ENCODE measurements at regions not wholly inside any gene's neighbourhood (a gene's known extent, or its start where the extent isn't known, plus 50 kb on each side); places are given as distances from the start of the nearest gene placed in this dataset.
"Not testable (repeated sequence)": the region's sequence is repeated elsewhere in the genome, so short reads cannot be mapped to it uniquely, and the experiment has no call there.

DNA sequence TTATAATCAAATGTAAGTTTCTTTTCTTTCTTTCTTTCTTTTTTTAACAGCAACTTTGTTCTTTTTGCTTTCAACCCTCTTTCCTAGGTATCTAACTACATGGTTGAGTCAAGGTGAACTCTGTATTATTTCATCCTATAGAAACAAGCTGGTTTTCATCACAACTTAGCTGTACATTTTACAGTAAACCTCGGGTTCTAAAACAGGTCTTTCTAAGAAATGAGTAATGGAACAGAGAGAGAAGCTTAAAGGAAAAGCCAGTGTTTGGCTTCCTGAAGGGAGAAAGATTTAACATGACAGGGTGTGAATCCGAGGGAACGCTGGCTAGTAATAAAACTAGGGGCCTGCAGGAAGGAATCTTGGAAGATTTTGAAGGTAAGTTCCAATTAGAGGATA lies 143.4 kb upstream of the ITGB1 start:
- DNase-seq = no peak

GRCh38 chr10:33100781-33101391 lies 142.9 kb upstream of the ITGB1 start:
- no peak for DNase-seq

DNA sequence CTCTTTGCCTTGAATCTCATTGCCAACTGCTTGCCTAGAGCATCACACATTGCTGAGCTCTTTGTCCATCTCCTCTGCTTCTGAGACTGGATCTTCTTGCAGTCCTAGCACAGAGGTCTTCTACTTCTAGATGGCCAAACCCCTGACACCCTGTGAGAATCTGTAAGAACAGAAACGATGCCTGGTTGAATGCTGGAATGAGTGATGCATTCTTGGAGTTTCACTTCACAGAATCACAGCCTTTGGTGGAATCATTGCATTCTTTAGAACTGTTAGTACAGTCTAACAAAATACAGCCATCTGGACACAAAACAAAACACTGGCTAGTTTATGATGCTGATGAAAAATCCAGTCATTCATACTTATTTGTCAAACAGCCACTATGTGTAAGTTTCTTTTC lies 141.7 kb upstream of the ITGB1 start:
- no peak for DNase-seq

GRCh38 chr10:33098951-33099663 lies 141.1 kb upstream of the ITGB1 start:
- DNase-seq = no peak

DNA sequence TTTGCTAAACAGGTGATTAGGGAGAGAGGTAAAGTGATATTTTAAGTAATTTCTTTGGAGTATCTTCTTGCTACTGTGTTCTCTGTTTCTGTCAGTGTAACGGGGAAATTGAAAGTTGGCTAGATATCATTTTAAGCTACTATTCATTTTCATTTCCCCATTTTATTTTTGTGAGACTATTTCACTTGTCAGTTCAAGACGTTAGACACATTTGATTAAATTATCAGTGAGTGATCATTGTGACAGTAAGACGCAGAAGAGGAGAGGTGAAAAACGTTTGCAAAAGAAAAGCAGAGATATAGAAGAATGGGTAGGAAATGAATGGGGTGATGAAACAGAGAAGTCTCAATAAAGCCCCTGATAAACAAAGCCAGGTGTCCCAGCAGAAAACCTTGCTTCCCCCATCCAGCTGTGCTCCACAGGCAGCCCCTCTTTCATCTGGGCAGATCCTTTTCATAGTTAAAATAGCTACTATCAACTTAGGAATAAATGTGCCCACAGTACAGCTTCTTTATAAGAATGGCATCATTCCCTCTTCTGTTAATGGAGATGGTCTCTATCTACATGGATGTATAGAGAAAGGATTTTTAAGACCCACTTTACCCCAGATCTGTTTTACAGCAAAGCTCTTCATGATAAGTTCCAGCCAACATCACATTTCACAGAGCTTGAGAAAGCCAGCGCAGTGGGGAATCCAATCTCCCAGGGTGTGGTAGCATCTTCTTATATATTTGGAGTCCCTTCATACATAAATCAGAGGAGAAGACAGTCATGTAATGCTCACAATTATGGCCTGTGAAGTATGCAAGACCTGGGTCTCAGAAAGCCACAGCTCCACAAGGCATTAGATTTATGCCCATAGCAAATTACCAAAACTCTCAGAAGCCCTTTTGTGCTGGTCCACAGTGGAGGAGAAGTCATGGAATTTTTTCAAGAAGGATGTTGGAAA lies 138.1 kb upstream of the ITGB1 start:
- DNase-seq = no peak

DNA sequence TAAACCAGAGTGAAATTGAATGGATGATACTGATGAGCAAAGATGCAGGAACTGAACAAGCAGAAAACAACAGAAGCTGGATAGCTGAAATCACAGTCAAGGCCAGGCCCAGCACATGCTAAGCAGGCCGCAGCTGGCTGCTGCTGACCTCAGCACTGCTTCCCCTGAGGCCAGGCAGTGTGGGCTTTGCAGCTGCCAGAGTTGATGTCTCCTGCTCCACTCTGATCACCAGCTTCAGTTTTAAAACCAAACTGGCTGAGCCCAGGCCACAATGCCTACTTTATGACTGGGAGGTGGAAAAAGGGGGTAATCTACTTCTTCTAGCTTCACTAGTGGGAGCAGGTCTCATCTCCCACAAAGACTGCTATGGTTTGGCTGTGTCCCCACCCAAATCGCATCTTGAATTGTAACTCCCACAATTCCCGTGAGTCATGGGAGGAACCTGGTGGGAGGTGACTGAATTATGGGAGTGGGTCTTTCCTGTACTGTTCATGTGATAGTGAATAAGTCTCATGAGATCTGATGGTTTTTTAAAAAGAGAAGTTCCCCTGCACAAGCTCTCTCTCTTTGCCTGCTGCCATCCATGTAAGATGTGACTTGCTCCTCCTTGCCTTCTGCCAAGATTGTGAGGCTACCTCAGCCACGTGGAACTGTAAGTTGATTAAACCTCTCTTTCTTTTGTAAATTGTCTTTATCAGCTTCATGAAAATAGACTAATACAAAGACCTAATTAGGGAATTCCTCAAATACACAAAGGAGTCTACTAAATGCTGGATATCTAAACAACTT lies 136.4 kb upstream of the ITGB1 start:
- no peak for DNase-seq

DNA sequence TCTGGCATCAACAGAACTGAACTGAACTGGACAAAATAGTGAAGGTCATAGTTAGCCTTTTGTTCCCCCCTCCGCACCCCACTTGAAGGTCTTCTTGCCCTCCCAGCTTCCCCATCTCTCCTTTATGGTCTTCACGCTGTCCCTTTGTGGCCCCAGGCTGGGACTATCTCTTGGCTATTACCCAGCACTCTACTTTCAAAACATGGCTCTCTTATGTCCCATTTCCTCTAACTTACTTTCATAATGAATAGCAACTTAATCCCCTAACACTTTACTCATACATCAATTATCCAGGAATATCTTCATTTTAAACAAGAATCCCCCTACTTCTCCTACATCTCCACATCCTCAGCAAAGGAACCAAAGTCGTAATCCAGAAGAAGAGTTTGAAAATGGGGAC lies 135.3 kb upstream of the ITGB1 start:
- no peak for DNase-seq

GRCh38 chr10:33092596-33092995 lies 134.6 kb upstream of the ITGB1 start:
- no peak for DNase-seq

GRCh38 chr10:33091201-33091600 lies 133.2 kb upstream of the ITGB1 start:
- no peak for DNase-seq

GRCh38 chr10:33088990-33089389 lies 131.0 kb upstream of the ITGB1 start:
- DNase-seq = no peak

- no peak for DNase-seq
Measured at GRCh38 chr10:33087922-33088321, 129.9 kb upstream of the ITGB1 start.

DNA sequence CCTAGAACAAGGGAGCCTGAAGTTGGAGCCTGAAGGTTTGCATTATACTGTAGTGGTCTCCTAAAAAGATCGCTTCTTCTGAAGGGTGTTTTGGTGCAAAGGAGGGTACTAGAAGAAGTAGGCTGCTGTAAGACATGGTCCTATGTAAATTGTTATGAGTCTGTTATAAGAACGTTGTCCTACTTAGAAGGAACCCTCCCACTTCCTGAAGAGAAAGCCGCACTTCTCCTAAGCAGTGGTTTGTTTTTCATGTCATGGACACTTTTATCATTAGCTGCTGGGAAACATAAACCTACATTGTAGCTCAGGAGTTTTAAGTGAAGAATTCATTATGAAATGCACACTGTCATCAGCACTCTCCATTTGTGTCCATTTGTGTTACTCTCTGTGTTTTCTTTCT lies 129.1 kb upstream of the ITGB1 start:
- DNase-seq = no peak

DNA sequence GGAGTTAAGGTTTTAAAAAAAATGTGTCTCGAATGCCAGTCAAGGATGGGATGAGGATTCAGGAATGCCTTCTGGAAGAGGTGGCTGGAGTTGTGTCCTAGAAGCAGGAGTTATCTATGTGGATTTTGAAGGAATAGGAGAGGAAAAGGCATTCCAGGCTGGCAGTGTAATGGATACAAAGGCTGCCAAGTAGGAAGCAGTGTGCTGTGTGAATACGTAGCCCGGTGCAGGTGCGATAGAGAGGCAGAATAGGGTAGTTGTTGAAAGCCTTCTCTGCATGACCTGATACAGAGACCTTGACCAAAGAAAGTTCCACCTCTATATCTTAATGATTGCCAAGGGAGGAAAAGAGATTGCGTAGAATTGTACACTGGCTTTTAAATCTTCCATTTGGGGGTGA lies 128.1 kb upstream of the ITGB1 start:
- DNase-seq = no peak

GRCh38 chr10:33085313-33085833 lies 127.3 kb upstream of the ITGB1 start:
- no peak for DNase-seq

DNA sequence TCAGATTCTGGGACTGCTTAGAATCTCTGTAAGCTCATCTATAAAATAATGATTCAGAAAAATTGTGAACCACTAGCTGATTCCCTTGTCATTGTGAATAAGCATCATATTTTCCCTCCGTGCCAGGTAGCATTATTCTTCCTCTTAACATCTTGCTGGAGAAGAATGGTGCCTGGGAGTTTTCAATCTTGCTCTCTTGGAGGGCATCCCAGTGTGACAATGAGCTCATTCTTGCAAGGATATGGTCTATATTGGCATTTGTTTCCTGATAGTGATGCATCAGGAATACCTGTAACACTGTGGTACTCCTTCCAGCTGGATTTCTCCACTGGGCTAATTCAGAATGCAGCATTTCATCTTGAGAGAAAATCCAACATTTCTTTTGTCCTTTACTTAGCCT lies 126.4 kb upstream of the ITGB1 start:
- DNase-seq = no peak

- no peak for DNase-seq
Measured at GRCh38 chr10:33082373-33082895, 124.4 kb upstream of the ITGB1 start.

DNA sequence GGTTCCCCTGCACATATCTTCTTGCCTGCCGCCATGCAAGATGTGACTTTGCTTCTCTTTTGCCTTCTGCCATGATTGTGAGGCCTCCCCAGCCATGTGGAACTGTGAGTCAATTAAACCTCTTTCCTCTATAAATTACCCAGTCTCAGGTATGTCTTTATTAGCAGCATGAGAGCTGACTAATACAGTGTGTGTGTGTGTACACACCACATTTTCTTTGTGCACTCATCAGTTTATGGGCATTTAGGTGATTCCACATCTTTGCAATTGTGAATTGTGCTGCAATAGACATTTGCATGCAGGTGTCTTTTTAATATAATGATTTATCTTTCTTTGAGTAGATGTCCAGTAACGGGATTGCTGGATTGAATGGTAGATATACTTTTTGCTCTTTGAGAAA lies 122.4 kb upstream of the ITGB1 start:
- not testable (repeated sequence) for DNase-seq

DNA sequence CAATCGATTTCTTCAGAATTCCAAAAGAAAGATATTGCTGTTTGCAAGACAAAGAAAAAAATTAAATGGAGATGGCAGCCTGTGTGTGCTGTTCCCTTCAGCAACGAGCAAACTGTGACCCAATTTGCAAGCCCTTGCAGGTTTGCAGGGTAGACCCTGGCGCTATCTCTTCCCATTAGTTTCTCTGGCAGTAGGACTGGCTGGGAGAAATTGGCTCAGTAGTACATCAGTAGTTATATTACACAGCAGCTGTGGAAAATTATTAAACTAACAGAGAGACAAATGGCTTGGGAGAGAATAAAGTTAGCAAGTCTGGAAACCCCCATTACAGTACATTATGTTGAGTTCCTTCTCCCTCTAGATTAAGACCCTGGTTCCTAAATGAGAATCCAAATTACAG lies 116.4 kb upstream of the ITGB1 start:
- no peak for DNase-seq

- no peak for DNase-seq
Measured at GRCh38 chr10:33073641-33074415, 115.8 kb upstream of the ITGB1 start.

- DNase-seq = no peak
Measured at GRCh38 chr10:33071857-33072256, 113.8 kb upstream of the ITGB1 start.

GRCh38 chr10:33070101-33070500 lies 112.1 kb upstream of the ITGB1 start:
- DNase-seq = no peak
